HFF-Myc (cell line): ENCODE measurements at regions not wholly inside any gene's neighbourhood (a gene's known extent, or its start where the extent isn't known, plus 50 kb on each side); places are given as distances from the start of the nearest gene placed in this dataset.

Experiments used
- DNase-seq: peaks from one replicate; pipeline ENCODE4 v3.0.0-alpha.2; 2011; ENCODE audit warnings: low read depth; ENCODE audit errors: extremely low read depth
- H3K4me3 ChIP-seq: replicated peaks from 2 replicates; pipeline ENCODE4 v1.5.1; 2011; ENCODE audit warnings: low read depth, mild to moderate bottlenecking, control low read depth, low read length
- TF ChIP-seq, protein P1 (sequence below): IDR thresholded peaks from 2 replicates; pipeline ENCODE4 v1.5.1; 2012; ENCODE audit warnings: mild to moderate bottlenecking, low read depth, low read length, control low read depth; ENCODE audit errors: missing control alignments

DNA sequence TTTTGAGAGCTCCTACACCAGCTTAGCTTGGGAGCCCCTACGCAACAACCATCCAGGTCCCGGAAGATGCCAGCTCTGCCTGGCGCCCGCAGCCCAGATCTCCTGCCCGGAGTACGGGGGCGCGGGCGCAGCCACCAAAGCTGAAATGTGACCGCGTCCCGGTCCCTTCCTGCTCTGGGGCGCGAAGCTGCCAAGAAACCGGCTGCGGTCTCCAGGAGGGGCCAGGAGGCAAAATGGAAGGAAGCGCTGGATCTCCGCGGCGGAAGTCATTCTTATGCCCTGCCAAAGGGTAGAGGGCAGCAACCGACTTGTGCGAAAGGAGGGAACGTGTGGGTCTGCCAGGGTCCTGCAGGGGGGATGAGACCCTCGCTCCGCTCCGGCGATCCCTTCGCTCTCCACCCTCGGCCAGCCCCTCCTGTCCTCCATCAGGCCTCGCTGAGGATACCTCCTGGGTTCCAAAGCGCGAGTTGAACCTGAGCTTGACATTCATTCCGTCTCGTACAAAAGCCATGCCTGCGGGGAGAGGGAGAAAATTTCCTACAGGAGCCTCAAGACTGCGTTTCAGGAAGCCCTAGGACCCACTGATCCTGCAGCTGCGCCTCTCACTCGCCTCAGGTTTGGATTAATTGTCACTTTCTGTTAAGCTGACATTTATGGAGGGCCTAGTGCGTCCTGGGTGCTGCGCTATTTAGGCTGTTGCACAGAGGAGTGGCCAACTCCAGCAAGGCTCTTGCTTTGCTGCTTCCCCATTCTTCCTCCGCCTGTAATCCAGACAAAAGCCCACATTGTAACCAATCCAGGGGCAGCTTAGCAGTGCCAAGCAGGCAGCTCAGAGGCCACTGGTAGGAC lies 98.3 kb upstream of the VGLL3 start:
- TF ChIP-seq, protein P1, sequence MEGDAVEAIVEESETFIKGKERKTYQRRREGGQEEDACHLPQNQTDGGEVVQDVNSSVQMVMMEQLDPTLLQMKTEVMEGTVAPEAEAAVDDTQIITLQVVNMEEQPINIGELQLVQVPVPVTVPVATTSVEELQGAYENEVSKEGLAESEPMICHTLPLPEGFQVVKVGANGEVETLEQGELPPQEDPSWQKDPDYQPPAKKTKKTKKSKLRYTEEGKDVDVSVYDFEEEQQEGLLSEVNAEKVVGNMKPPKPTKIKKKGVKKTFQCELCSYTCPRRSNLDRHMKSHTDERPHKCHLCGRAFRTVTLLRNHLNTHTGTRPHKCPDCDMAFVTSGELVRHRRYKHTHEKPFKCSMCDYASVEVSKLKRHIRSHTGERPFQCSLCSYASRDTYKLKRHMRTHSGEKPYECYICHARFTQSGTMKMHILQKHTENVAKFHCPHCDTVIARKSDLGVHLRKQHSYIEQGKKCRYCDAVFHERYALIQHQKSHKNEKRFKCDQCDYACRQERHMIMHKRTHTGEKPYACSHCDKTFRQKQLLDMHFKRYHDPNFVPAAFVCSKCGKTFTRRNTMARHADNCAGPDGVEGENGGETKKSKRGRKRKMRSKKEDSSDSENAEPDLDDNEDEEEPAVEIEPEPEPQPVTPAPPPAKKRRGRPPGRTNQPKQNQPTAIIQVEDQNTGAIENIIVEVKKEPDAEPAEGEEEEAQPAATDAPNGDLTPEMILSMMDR, result no peak
- peak; percentile 41 for DNase-seq
- peak overlapping the region; percentile 52 for H3K4me3 ChIP-seq

DNA sequence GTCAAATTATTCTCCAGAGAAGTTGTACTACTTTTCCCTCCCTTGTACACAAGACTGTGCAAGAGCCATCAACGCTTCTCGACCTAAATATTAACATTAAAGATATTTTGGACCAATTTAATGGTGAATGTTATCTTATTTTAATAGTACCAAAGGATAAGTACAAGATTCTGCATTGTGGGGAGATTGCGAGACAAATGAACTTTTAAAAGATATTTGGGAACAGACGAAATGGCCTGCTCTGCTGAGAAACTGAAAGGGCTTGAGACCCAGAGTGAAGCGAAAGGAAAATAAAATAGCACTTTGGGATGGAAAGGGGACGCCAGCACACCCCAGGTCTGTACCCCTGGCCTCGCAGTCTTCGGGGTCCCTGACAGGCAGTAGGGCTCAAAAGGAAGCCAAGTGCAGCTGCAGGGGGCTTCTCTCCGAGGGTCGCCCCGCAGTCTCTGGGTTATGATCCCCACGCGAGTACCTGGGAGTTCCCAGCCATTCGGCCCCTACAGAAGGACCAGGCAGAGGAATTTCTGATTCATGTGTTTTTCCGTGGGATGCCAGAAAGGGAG lies 97.6 kb upstream of the VGLL3 start:
- peak overlapping the region; percentile 52 for H3K4me3 ChIP-seq
- TF ChIP-seq, protein P1, result no peak
- DNase-seq, result no peak

DNA sequence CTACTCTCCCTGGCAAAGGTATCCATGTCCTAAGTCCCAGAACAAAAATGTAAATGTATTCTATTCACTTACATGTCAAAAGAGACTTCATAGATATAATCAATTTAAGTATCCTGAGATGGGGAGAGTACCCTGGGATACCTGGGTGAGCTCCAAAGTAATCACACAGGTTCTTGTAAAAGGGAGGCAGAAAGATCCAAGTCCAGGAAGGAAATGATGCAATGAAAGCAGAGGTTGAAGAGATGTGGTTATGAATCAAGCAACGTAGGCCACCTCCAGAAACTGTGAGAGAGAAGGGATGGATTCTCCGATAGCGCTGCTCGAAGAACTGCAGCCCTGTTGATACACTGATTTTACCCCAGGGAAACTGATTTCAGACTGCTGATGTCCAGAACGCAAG lies 93.9 kb upstream of the VGLL3 start:
- TF ChIP-seq, protein P1, result no peak
- no peak overlapping the region for H3K4me3 ChIP-seq
- no peak for DNase-seq

DNA sequence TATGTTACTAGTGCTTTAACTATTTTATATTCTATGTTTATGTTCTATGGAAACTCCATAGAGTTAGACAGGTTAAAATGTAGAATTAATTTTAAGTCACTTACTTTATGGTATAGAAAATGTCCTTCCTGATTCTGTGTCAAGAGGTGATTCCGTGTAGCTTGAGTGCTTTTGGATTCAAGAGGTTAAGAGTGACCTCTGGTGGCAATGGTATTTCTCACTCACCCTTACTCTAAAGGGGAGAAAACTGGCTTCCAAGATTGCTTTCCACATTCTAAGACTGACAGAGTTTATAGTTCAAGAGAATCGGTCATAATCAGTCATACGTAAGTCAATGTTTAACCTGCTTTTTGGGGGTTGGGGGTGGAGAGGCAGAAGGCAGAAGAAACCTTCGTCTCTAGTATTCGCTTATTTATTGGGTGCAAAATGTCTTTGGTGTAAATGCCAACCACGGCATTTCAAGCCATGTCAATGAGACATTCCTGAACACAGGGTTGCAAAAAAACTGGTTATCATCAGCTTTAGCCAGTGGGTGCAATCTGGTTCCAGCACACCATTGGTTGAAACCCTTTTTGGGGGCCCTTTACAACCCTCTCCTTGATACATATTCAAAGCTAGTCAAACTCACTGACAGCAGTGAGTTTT lies 92.0 kb upstream of the VGLL3 start:
- TF ChIP-seq, protein P1, result peak; percentile 57
- DNase-seq, result peak; percentile 61
- no peak overlapping the region for H3K4me3 ChIP-seq

DNA sequence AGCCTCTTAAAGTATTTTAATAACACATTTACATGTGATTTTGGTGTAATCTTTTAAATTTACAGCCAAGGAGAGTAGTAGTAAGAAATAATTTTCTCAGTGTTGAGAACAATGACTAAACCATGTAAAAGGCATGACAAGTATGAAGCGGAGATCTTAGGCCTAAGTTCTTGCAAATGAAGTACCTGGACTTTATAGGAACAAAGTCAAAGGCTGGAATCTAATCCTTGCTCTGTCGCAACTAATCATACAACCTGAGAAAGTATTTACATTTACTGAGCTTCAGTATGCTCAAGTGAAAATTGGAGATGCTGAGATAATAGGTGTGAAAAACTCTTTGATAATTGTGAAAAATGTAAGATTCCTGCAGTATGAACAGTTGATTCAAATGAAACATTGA lies 86.4 kb upstream of the VGLL3 start:
- no peak for DNase-seq
- no peak overlapping the region for H3K4me3 ChIP-seq

DNA sequence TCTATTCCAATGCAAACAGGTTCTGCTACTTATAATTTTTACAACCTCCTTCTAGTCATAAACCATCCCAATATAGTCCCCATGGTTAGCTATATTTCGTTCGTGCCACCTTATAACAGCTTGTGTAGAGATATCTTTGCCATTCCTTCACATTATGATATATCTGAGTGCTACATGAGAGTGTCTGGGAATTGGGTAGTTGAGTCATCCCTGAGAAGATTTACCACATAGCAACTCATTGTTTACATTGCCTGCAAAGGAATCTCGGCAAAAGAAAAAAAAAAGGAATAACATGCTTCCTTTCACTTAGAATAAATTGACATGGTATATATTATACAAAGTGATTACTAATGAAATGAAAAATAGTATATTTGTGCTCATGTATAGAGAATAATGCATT lies 86.0 kb upstream of the VGLL3 start:
- TF ChIP-seq, protein P1, result no peak
- no peak overlapping the region for H3K4me3 ChIP-seq
- DNase-seq, result peak; percentile 45

More for the DNA sequence above, 86.4 kb upstream of the VGLL3 start:
- TF ChIP-seq, protein P1, result no peak
